HFFc6 (cell line): ENCODE measurements at regions not wholly inside any gene's neighbourhood (a gene's known extent, or its start where the extent isn't known, plus 50 kb on each side); places are given as distances from the start of the nearest gene placed in this dataset.

Experiments used
- DNase-seq: peaks from one replicate; pipeline ENCODE4 v3.0.0-alpha.2; 2018
- H3K27ac Mint-ChIP-seq: 2 replicates; pipeline ENCODE4 v1.8.0; 2020; ENCODE audit warnings: mild to moderate bottlenecking, mixed read lengths
- H3K27me3 Mint-ChIP-seq: 2 replicates; pipeline ENCODE4 v1.8.0; 2021; ENCODE audit warnings: mild to moderate bottlenecking, moderate library complexity, mixed read lengths; ENCODE audit not compliant: insufficient read depth
- H3K36me3 Mint-ChIP-seq: 2 replicates; pipeline ENCODE4 v1.8.0; 2021; ENCODE audit warnings: low read depth, mixed read lengths
- H3K4me1 Mint-ChIP-seq: 2 replicates; pipeline ENCODE4 v1.8.0; 2020; ENCODE audit warnings: low read depth, mixed read lengths
- H3K4me3 Mint-ChIP-seq: 2 replicates; pipeline ENCODE4 v1.8.0; 2020; ENCODE audit warnings: mild to moderate bottlenecking, moderate library complexity, mixed read lengths
- H3K9me3 Mint-ChIP-seq: 2 replicates; pipeline ENCODE4 v1.8.0; 2020; ENCODE audit warnings: mild to moderate bottlenecking, mixed read lengths
- TF ChIP-seq, protein P1 (sequence below): fragments of 200-600 bp; sonication (generic); IDR thresholded peaks from 2 replicates; pipeline ENCODE4 v1.5.0; 2021; ENCODE audit warnings: antibody characterized with exemption, mild to moderate bottlenecking

DNA sequence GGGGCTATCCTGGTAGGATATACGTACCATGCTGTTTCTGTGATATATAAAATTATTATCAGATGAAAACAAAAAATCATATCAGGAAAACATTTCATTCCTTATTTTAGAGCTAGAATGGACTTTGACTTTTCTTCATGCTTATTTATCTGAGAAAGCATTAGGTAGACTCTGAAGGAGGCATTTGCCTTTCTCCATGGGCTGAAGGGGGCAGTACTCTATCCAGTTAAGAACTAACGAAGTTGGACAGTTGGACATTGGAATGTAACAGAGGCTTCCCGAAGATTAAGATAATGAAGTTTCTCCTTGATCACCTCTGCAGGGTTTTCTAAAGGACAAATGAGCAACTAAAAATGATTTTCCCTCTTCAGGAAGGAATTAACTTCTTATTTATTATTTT, 233.9 kb downstream of the SAMD5 start:
- TF ChIP-seq, protein P1, sequence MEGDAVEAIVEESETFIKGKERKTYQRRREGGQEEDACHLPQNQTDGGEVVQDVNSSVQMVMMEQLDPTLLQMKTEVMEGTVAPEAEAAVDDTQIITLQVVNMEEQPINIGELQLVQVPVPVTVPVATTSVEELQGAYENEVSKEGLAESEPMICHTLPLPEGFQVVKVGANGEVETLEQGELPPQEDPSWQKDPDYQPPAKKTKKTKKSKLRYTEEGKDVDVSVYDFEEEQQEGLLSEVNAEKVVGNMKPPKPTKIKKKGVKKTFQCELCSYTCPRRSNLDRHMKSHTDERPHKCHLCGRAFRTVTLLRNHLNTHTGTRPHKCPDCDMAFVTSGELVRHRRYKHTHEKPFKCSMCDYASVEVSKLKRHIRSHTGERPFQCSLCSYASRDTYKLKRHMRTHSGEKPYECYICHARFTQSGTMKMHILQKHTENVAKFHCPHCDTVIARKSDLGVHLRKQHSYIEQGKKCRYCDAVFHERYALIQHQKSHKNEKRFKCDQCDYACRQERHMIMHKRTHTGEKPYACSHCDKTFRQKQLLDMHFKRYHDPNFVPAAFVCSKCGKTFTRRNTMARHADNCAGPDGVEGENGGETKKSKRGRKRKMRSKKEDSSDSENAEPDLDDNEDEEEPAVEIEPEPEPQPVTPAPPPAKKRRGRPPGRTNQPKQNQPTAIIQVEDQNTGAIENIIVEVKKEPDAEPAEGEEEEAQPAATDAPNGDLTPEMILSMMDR: no peak
- no peaks in the 10 kb centered on the region for H3K27me3 Mint-ChIP-seq

DNA sequence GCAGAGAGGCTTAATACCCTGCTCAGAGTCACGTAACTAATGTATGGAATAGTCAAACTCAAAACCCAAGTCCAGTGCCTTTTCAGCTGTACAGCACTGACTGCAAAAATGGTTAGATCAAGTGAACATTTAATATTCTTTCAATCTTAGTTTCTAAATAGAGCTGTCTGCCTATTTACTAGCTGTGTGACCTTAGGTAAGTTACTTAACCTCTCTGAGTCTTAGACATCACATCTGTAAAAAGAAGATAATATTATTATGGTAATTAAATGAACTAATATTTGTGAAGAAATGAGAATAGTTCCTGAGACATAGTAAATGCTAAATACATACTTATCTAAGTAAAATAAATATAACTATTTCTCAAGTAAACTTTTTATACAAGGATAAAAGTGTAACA, 235.5 kb downstream of the SAMD5 start:
- H3K27me3 Mint-ChIP-seq: no peaks in the 10 kb centered on the region
- TF ChIP-seq, protein P1: no peak
- H3K9me3 Mint-ChIP-seq: peaks cover 35% of the 10 kb centered on the region
- no peaks in the 10 kb centered on the region for H3K4me1 Mint-ChIP-seq
- no peak overlapping the region for H3K4me3 Mint-ChIP-seq
- H3K36me3 Mint-ChIP-seq: no peaks in the 10 kb centered on the region
- no peak for DNase-seq
- no peak overlapping the region for H3K27ac Mint-ChIP-seq

More for the DNA sequence above, 233.9 kb downstream of the SAMD5 start:
- Mint-ChIP-seq H3K4me1 (no peaks in the 10 kb centered on the region), H3K9me3 (peaks cover 38% of the 10 kb centered on the region), H3K36me3 (no peaks in the 10 kb centered on the region), H3K27ac (no peak overlapping the region), H3K4me3 (no peak overlapping the region)
- DNase-seq: no peak

DNA sequence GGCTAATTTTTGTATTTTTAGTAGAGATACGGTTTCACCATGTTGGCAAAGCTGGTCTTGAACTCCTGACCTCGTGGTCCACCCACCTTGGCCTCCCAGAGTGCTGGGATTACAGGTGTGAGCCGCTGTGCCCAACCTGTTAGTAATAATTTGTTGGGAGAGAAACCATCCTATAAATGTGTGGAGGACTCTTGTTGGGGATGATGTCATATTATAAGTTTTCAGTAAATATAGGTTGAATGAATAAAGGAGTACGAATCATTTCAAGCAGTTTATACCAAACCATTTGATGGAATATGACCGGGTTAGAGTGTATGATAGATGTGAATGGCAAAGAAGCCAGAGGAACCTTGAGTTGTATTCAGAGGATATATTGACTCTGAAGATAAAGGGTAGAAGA, 240.8 kb downstream of the SAMD5 start:
- Mint-ChIP-seq H3K4me1 (no peaks in the 10 kb centered on the region), H3K36me3 (no peaks in the 10 kb centered on the region), H3K27me3 (no peaks in the 10 kb centered on the region; the same call in 1 of the 2 replicates), H3K4me3 (no peak overlapping the region), H3K27ac (no peak overlapping the region), H3K9me3 (peaks cover 36% of the 10 kb centered on the region)
- TF ChIP-seq, protein P1: no peak
- DNase-seq: no peak

DNA sequence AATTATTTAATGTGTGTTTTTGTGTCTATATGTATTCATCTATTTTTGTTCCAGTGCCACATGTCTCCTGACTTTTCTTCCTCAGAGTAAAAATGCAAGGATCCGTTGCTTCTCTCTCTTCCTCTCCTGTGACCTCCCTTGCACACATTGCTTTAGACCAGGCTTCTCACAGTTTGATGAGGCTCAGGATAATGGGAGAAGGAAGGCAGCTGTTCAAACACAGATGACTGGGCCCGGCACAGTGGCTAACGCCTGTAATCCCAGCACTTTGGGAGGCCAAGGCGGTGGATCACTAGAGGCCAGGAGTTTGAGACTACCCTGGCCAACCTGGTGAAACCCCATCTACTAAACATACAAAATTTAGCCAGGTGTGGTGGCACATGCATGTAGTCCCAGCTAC, 241.9 kb downstream of the SAMD5 start:
- no peaks in the 10 kb centered on the region for H3K36me3 Mint-ChIP-seq
- H3K4me3 Mint-ChIP-seq: no peak overlapping the region
- TF ChIP-seq, protein P1: no peak
- no peaks in the 10 kb centered on the region; the same call in 1 of the 2 replicates for H3K27me3 Mint-ChIP-seq
- H3K9me3 Mint-ChIP-seq: peaks cover 37% of the 10 kb centered on the region
- H3K27ac Mint-ChIP-seq: no peak overlapping the region
- H3K4me1 Mint-ChIP-seq: no peaks in the 10 kb centered on the region
- DNase-seq: no peak

DNA sequence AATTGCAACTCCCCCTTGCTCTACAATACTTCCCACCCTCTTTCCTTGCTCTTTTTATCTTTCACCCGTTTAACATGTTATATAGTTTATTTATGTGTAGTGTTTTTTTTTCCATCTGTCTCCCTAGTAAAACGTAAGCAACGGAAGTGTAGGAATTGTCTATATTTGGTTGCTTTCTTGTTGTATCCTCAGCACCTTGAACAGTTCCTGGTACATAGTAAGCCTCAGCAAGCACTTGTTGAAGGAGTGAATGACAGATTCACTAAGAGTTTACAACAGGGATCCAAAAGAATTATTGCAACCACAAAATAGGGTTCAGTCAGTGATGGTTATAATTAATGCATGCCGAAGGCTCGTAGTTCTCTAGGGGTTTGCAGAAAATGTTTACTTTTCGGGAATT, 242.7 kb downstream of the SAMD5 start:
- Mint-ChIP-seq H3K27me3 (no peaks in the 10 kb centered on the region; the same call in 1 of the 2 replicates), H3K4me1 (no peaks in the 10 kb centered on the region), H3K27ac (no peak overlapping the region), H3K9me3 (peaks cover 33% of the 10 kb centered on the region), H3K36me3 (no peaks in the 10 kb centered on the region), H3K4me3 (no peak overlapping the region)
- TF ChIP-seq, protein P1: no peak
- DNase-seq: no peak
